ENCODE measurements at regions not wholly inside any gene's neighbourhood (a gene's known extent, or its start where the extent isn't known, plus 50 kb on each side); places are given as distances from the start of the nearest gene placed in this dataset.

DNA sequence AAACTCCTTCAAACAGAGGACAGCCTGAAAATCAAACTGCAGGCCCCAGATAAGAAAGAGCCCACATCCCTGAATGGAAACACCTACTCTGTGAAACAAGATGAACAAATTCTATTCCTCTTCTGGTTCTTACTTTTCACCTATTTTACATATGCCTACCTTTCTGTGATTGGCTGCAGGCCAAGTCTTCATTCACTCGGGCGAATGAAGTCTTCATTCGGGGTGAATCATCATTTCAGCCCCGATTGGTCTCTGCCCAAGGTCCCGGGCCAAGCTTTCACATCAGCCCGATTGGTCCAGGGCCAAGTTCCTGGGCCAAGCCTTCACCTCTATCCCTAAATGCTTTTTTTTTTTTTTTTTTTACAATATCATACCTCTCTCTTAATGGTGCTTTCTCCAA, 529.8 kb upstream of the ACTRT1 start:
- Histone ChIP-seq H3K9me3 (no peaks in the 10 kb centered on the region), H3K4me1 (no peaks in the 10 kb centered on the region), H3K27me3 (no peaks in the 10 kb centered on the region), H3K27ac (no peak overlapping the region), H3K4me3 (no peak overlapping the region), H3K36me3 (no peaks in the 10 kb centered on the region)
- WGBS, 2 donors (ENCODE audit: low coverage in 1 of 2): 74 to 78% methylated on average over 5 to 6 of the region's 6 CpGs
- no peak for ATAC-seq
- no peak for TF ChIP-seq EP300 (IDR thresholded peaks at IDR 0.05)
- TF ChIP-seq, protein P1, sequence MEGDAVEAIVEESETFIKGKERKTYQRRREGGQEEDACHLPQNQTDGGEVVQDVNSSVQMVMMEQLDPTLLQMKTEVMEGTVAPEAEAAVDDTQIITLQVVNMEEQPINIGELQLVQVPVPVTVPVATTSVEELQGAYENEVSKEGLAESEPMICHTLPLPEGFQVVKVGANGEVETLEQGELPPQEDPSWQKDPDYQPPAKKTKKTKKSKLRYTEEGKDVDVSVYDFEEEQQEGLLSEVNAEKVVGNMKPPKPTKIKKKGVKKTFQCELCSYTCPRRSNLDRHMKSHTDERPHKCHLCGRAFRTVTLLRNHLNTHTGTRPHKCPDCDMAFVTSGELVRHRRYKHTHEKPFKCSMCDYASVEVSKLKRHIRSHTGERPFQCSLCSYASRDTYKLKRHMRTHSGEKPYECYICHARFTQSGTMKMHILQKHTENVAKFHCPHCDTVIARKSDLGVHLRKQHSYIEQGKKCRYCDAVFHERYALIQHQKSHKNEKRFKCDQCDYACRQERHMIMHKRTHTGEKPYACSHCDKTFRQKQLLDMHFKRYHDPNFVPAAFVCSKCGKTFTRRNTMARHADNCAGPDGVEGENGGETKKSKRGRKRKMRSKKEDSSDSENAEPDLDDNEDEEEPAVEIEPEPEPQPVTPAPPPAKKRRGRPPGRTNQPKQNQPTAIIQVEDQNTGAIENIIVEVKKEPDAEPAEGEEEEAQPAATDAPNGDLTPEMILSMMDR (IDR thresholded peaks at IDR 0.05): no peak
- no peak for TF ChIP-seq POLR2A (IDR thresholded peaks at IDR 0.05)
- TF ChIP-seq POLR2AphosphoS5 (IDR thresholded peaks at IDR 0.05): no peak

DNA sequence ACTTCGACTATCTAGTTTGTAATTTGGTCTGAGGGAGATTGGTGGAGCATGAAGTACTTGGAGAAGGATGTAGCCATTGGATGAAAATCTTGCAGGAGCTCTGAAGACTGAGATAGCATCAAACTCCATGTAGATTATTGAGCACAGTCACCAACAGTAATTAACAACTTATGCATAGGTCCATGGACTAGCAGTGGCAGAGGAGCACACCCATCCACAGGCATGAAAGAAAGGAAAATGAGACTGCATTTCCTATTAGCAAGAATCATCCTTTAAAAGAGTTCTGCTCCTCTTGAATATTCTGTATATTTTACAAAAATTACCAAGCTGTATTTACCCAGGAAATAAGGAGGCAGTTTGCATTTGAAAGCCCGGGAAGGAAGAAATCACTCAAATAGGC, 529.4 kb upstream of the ACTRT1 start:
- Histone ChIP-seq H3K4me3 (no peak overlapping the region), H3K27me3 (no peaks in the 10 kb centered on the region), H3K36me3 (no peaks in the 10 kb centered on the region), H3K27ac (no peak overlapping the region), H3K4me1 (no peaks in the 10 kb centered on the region), H3K9me3 (no peaks in the 10 kb centered on the region)
- no peak for ATAC-seq
- WGBS, 2 donors (ENCODE audit: low coverage in 1 of 2): 80 to 81% methylated on average over 1 to 2 of the region's 2 CpGs
- TF ChIP-seq, protein P1 (IDR thresholded peaks at IDR 0.05): no peak
- TF ChIP-seq POLR2A (IDR thresholded peaks at IDR 0.05) (no peak), EP300 (IDR thresholded peaks at IDR 0.05) (no peak), POLR2AphosphoS5 (IDR thresholded peaks at IDR 0.05) (no peak)

DNA sequence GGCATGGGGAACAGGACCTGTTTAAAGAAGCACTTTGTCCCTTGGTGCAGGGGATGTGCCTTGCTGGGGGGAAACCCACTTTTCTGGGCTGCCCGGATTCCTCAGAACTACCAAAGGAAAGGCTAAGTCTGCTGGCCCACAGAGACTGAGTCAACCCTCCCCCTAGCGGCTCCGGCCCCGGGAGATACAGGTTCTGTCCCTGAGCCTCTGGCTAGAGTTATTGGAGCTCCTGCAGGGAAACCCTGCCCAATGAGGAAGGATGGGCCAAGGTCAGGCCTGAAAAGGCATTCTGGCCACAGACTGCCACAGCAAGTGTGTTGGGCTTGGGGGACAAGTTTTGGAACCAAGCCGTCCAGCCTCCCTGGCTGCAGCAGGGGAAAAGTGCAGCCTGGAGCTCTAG, 490.9 kb upstream of the ACTRT1 start:
- H3K9me3 ChIP-seq: no peaks in the 10 kb centered on the region
- no peaks in the 10 kb centered on the region for H3K36me3 ChIP-seq
- no peak for ATAC-seq
- H3K4me3 ChIP-seq: no peak overlapping the region
- TF ChIP-seq POLR2A (IDR thresholded peaks at IDR 0.05): no peak
- TF ChIP-seq POLR2AphosphoS5 (IDR thresholded peaks at IDR 0.05): no peak
- TF ChIP-seq EP300 (IDR thresholded peaks at IDR 0.05): no peak
- TF ChIP-seq, protein P1 (IDR thresholded peaks at IDR 0.05): no peak
- no peaks in the 10 kb centered on the region for H3K4me1 ChIP-seq
- H3K27ac ChIP-seq: no peak overlapping the region
- WGBS, 2 donors (ENCODE audit: low coverage in 1 of 2): no CpG with 5 or more reads among the region's 5 CpGs
- H3K27me3 ChIP-seq: no peaks in the 10 kb centered on the region

DNA sequence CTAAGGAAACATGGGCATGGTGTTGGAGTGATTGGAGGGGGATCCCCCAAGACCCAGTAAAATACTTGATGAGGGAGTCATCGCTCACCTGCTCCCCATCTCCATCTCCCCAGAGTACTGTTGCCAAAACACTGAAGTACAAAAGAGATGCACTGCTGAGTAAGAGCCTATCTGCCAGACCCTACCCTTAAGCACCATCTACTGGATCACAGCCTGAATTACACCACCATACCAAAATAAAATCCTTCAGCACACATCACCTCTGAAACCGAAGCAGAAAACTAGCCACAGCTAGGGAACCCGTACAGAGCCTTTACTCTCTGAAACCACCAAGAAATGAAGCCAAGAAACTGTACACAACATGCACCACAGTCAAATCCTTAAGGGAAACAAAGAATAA, 466.3 kb upstream of the ACTRT1 start:
- Histone ChIP-seq H3K9me3 (no peaks in the 10 kb centered on the region), H3K4me1 (no peaks in the 10 kb centered on the region), H3K27ac (no peak overlapping the region), H3K27me3 (no peaks in the 10 kb centered on the region), H3K36me3 (no peaks in the 10 kb centered on the region), H3K4me3 (no peak overlapping the region)
- no peak for ATAC-seq
- no CpG with 5 or more reads among the region's 3 CpGs for WGBS, 2 donors (ENCODE audit: low coverage in 1 of 2)
- TF ChIP-seq, protein P1 (IDR thresholded peaks at IDR 0.05): no peak
- no peak for TF ChIP-seq POLR2AphosphoS5 (IDR thresholded peaks at IDR 0.05)
- no peak for TF ChIP-seq EP300 (IDR thresholded peaks at IDR 0.05)

DNA sequence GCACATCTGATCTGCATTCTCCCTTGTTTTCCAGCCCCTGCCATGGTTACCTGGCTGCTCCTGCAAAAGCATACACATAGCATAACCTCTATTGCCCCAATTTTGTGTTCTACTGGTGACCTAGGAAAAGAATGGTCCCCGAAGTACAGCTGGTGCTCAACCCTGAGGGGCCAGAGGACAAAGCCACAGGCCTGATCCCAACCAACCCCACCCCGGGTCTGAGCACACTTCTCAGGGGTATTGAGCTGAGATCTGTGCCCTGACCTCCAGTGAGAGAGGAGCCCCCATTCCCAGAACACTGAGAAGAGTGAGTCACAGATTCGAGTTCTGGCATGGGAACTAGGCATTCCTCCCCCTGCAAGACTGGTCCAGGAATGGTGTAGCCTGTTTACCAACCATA, 465.5 kb upstream of the ACTRT1 start:
- no peak for ATAC-seq
- Histone ChIP-seq H3K27ac (no peak overlapping the region), H3K4me1 (no peaks in the 10 kb centered on the region), H3K4me3 (no peak overlapping the region), H3K9me3 (no peaks in the 10 kb centered on the region), H3K27me3 (no peaks in the 10 kb centered on the region), H3K36me3 (no peaks in the 10 kb centered on the region)
- WGBS, 2 donors (ENCODE audit: low coverage in 1 of 2): 58% methylated on average over 2 of the region's 3 CpGs; no CpG with 5 or more reads in 1 of the 2 donors
- TF ChIP-seq EP300 (IDR thresholded peaks at IDR 0.05) (no peak), POLR2AphosphoS5 (IDR thresholded peaks at IDR 0.05) (no peak), POLR2A (IDR thresholded peaks at IDR 0.05) (no peak)
- TF ChIP-seq, protein P1 (IDR thresholded peaks at IDR 0.05): no peak
